ENCODE measurements at regions not wholly inside any gene's neighbourhood (a gene's known extent, or its start where the extent isn't known, plus 50 kb on each side); places are given as distances from the start of the nearest gene placed in this dataset.

DNA sequence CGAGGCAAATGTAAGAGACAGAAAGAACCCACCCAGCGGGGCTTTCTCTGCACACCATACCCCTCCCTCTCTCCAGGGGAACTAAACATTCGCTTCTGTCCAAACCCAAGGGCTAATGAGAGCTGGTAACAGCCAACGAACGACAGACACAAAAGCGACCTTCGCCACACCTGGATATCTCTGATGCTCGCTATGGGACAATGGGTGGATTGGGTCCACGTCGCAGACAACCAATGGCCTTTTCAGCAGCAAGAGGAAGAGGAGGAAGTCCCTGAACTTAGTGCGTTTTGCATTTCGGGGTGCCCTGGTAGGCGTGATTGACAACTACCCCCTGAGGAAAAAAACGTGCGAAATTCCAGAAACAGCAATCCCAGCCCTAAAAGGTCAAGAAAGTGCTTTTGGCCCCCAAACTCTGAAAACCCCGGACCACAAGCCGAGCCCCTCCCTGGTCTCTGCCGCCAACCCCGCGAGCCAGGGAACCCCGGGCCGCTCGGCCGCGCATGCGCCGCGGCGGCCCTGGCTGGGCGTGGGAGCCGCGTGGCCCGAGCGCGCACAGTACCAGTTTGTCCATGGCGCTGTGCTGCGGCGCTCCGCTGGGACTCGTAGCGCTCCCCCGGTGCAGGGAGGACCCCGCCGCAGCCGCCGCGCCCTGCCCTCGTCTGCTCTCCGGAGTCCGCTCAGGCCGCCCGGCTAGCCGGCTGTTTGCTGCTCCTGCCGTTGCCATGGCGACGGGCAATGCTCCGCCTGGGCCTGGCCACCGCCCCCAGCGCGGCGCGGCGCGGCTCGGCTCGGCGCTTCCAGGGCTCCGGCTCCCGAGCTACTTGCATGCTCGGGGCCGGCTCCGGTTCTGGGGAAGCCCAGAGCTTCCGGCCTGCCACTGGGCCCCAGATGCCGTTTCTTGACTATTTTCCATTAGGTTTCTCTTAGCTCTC is 66.9 kb upstream of the DNAH5 start:
- DNase-seq, result peak; percentile 64

DNA sequence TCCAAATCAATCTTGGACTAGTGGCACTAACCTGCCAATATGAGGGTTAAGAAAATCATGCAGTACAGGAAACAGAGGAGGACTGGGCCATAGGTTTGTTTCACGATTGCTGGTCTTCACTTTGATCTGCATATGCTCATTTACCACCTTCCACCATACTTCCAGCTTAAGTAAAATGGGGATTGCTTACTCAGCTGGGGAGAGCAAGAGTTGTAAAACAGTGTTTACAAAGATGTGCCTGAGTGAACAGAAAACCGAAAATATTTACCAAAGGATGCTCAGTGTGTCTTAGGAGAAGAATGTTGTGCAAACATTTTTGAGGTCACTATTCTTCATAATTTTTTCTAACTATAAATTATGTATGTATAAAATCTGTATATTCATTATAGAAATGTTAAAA is 65.1 kb upstream of the DNAH5 start:
- no peak for DNase-seq

DNA sequence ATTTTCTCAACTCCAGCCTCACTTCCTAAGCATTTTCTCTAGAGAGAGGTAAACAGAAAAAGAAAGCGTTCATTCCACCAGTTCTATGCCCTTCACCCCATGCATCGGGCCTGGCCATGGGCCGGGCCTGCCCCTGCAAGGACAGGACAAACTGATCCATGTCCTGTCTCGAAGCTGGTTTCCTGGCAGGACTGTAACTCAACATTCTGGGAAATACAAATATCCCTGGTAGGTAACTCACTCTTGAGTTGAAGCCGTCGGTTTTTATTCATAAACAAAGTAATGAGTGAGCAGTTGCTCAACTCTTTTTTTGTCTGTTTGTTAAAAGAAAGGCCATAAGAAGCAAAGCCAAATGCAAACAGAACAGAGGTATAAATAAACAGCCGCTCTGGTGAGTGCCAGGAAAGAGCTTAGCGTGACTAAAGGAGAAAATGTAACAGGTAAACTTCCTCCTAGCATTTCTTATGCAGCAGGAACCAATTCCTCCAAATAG is 64.4 kb upstream of the DNAH5 start:
- no peak for DNase-seq

DNA sequence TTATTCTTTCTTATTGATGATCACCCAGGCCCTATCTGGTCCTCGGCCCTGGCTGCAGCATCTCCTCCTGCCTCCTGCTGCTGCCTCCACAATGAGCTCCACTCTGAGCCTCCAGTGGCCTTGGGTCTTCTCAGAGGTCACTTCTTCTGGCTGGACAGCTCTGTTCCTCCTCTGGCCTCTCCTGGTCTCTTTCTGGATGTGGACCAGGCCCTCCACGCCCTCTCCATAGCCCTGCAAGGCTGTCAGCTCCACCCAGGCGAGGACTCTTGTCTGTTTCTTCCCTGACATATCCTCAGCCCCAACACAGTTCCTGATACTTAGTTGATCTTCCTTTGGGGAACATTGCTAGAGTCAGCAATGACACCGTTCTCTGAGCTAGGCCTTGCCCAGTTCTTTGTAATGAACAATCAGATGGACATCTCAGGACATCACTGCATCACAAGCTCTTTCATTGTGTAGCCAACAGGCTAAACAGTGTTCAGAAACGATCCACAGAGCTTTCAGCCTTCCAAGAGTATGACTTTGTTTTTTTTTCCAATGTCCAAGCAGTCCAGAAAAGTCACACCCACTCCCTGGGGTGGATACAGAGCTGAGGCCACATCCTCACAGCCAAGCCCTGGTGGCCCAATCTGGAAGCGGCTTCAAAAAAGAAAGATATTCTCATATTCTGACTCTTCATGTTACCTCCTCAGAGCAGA is 62.5 kb upstream of the DNAH5 start:
- no peak for DNase-seq

DNA sequence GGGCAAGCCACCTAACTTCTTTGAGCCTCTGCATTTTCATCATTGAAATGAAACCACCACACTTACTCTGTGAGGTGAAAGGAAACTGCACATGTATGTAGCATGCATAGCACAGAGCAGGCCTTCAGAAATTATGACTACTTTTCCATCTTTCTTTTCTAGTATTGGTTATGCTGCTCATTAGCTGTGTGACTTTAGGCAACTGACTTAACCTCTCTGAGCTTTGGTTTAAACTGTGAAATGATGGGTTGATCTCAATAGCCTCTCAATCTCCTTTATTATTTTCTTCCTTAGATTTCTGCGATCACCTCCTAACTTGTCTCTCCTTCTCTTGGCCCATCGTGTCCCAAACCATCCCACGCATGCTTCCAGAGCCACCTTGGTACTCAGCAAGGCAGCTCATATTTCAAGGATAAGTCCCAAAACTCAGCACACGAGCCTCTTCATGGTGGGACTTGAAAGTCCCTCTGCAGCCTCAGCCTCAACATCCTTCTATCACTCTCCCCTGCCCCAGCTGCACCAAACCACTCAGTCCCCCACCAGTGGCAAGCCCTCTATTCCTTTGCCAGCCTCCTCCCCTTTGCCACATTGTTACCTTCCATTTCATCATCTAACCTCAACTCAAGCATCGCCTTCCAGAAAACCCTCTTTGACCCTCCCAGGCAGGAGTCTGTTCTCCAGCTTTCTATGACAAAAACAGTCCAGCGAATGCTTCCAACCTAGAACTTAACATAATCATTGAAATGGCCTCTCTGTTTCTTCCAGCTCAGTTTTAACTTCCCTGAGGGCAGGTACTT is 60.3 kb upstream of the DNAH5 start:
- no peak for DNase-seq

DNA sequence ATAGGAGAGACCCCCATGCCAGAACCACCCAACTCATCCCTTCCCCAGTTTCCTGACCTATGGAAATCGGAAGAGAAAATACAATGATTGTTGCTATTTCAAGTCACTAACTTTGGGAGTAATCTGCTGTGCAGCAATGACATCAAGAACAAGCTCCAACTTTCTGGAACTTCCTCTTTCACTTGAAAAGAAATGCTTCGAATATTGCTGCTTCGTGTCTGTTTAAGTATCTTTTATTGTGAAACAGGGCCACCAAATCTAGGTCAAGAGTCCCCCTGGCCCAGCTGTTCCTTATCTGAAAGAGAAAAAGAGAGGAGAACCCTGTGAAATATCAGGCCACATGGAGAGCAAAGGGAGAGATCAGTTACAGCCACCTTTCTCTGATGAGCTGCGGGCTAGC is 59.4 kb upstream of the DNAH5 start:
- no peak for DNase-seq

DNA sequence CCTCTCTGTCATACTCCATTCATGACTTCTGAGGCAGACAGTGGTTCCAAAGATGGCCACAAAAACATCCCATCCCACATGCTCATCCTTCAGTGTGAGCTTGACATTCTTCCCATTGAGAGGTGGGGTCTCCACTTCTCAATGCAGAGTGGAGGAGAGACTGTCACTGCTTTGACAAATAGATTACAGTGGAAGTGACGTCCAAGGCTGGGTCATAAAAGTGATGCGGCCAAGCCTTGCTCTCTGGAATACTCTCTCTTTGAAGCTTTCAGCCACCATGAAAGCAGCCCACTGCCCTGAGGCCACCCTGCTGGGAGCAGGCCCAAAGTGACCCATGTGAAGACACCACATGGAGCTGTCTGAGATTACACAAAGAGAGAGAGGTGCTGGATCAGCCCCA is 59.0 kb upstream of the DNAH5 start:
- DNase-seq, result no peak

DNA sequence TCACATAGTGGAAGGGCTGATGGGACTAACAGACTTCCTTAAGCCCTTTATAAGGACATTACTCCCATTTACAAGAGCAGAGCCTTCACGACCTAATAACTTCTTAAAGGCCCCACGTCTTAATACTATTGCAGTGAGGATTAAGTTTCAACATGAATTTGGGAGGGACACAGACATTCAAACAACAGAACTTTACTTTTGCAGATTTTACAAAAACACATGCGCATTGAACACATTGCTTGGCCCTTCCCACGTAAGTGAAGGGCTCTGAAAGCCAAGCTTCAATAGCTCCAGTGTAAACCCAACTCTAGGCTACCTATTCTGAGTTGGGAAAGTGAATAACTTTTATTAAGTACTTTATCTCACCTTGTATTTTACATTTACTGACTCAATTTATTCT is 53.8 kb upstream of the DNAH5 start:
- DNase-seq, result no peak

DNA sequence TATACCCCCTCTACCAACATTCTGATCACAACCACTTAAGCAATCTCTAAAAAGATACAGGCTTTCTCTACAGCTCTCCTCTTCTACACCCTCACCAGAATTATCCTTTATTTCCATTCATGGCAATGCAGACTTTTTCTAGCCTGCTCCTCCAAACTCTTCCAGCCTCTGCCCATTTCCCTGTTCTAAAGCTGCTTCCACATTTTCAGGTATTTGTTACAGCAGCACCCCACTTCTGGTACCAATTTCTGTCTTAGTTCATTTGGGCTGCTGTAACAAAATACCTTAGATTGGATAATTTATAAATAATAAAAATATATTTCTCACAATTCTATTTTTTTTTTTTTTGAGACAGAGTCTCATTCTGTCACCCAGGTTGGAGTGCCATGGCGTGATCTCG is 53.0 kb upstream of the DNAH5 start:
- no peak for DNase-seq

DNA sequence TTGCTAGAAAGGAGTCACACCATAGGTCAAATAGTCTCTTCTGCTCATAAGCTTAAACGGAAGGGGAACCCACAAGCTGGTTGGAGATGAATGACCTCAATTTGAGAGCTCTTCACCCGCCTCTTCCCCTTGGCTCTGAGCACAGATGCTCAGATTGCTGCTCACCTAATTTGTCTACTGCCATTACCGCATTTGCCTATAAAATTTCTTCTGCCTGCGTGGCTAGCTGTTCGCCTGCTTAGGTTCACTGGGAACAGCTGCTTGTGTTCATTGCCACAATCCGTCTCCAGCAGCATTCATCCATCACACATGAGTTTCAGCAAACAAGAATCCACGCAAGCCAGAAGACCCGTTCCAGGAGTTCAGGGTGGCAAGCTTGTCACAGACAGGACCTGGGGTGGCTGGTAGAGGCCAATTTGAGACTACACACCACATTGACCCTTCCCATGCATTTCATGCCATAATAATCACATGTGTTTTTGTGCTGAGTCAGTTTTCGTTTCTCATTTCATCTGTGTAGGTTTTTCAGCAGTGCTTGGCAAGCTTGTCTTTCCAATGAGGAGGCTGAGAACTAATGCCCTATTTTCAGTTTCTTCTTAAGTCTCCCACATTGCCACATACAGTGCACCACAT is 50.2 kb upstream of the DNAH5 start:
- no peak for DNase-seq
